Prostate gland (tissue), 2 donors: ENCODE measurements at regions not wholly inside any gene's neighbourhood (a gene's known extent, or its start where the extent isn't known, plus 50 kb on each side); places are given as distances from the start of the nearest gene placed in this dataset.

ENCODE experiments used
- DNase-seq: peaks from one replicate; pipeline ENCODE4 v3.0.0-alpha.2; 2019; ENCODE audit warnings: low spot score
- H3K27ac ChIP-seq, 2 donors: fragments of 200-600 bp; sonication (generic); 2 replicates each; pipeline ENCODE4 v1.5.1; 2017 to 2019
- H3K27me3 ChIP-seq: fragments of 200-600 bp; sonication (generic); replicated peaks from 2 replicates; pipeline ENCODE4 v1.5.1; 2019; ENCODE audit not compliant: insufficient read depth
- H3K36me3 ChIP-seq, 2 donors: fragments of 200-600 bp; sonication (generic); 1 replicate in 1 of 2; 2 replicates in 1 of 2; pipeline versions ENCODE4 v1.5.1 to v1.8.1; 2017 to 2019
- H3K4me1 ChIP-seq: fragments of 200-600 bp; sonication (generic); replicated peaks from 2 replicates; pipeline ENCODE4 v1.5.1; 2019
- H3K4me3 ChIP-seq, 2 donors: fragments of 200-600 bp; sonication (generic); 2 replicates each; pipeline ENCODE4 v1.5.1; 2017 to 2019
- H3K9me3 ChIP-seq: fragments of 200-600 bp; sonication (generic); 2 replicates; pipeline ENCODE4 v1.5.1; 2017
- POLR2A ChIP-seq: fragments of 450-650 bp; IDR thresholded peaks from one replicate; pipeline ENCODE4 v1.6.1; 2016; ENCODE audit warnings: antibody characterized with exemption, mild to moderate bottlenecking
- POLR2AphosphoS5 ChIP-seq: sonication (generic); formaldehyde crosslinking; IDR thresholded peaks from one replicate; pipeline ENCODE4 v1.6.1; 2017; ENCODE audit warnings: antibody characterized with exemption
- WGBS: methylation state at CpG from one replicate; pipeline ENCODE4 v1.1.5; 2018; 5-methylcytosine and 5-hydroxymethylcytosine counted together
- intact Hi-C: fragments of 100-400 bp; cut with DNase I; formaldehyde crosslinking; loops from one replicate; pipeline ENCODE4 v1.14.2; 2022
- TF ChIP-seq, protein P1 (sequence below), 4 experiments: fragments of 200-600 bp in 2 of 4; fragments of 450-650 bp in 2 of 4; sonication (generic) in 2 of 4; IDR thresholded peaks; 1 replicate in 3 of 4; 2 replicates in 1 of 4; pipeline ENCODE4 v1.5.1; 2016 to 2019; ENCODE audit warnings: antibody characterized with exemption in 4 of 4, mild to moderate bottlenecking in 2 of 4, moderate library complexity in 2 of 4

GRCh38 chr14:87113286-87113685 is 879.7 kb downstream of the GALC start:
- no peaks in the 10 kb centered on the region for H3K4me1 ChIP-seq
- DNase-seq, result no peak
- H3K36me3 ChIP-seq, result no peaks in the 10 kb centered on the region
- intact Hi-C loops, result no loop called here
- no peak overlapping the region for H3K27ac ChIP-seq
- H3K4me3 ChIP-seq, result no peak overlapping the region
- no peaks in the 10 kb centered on the region for H3K9me3 ChIP-seq
- no peaks in the 10 kb centered on the region for H3K27me3 ChIP-seq
- TF ChIP-seq POLR2A, result no peak
- TF ChIP-seq, protein P1, sequence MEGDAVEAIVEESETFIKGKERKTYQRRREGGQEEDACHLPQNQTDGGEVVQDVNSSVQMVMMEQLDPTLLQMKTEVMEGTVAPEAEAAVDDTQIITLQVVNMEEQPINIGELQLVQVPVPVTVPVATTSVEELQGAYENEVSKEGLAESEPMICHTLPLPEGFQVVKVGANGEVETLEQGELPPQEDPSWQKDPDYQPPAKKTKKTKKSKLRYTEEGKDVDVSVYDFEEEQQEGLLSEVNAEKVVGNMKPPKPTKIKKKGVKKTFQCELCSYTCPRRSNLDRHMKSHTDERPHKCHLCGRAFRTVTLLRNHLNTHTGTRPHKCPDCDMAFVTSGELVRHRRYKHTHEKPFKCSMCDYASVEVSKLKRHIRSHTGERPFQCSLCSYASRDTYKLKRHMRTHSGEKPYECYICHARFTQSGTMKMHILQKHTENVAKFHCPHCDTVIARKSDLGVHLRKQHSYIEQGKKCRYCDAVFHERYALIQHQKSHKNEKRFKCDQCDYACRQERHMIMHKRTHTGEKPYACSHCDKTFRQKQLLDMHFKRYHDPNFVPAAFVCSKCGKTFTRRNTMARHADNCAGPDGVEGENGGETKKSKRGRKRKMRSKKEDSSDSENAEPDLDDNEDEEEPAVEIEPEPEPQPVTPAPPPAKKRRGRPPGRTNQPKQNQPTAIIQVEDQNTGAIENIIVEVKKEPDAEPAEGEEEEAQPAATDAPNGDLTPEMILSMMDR (IDR thresholded peaks at IDR 0.05), result no peak
- TF ChIP-seq POLR2AphosphoS5, result no peak
- WGBS, result 85% methylated on average over 5 of the region's 5 CpGs

DNA sequence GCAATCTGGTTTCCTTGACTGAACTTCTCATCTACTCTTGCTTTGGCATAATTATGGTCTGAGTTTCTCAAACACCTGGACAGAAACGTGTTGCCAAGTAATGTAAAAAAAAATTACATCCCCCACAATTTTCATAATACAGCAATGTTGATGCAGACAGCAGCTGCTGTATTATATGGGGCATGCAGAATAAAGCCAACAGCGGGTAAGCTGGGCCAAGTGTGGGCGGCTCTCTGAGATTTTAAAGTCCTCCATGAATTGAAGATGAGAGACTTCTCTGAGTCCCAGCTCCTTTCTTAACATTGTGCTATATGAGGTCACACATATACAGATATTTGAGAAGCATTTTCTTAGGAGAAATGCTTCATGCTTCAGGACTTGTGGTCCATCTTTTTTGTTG is 881.2 kb downstream of the GALC start:
- H3K9me3 ChIP-seq, result no peaks in the 10 kb centered on the region
- H3K27ac ChIP-seq, result no peak overlapping the region
- H3K4me3 ChIP-seq, result no peak overlapping the region
- WGBS, result 67% methylated on average over 3 of the region's 3 CpGs
- intact Hi-C loops, result no loop called here
- no peak for DNase-seq
- no peaks in the 10 kb centered on the region for H3K27me3 ChIP-seq
- no peaks in the 10 kb centered on the region for H3K4me1 ChIP-seq
- no peaks in the 10 kb centered on the region for H3K36me3 ChIP-seq
- TF ChIP-seq POLR2AphosphoS5, result no peak
- TF ChIP-seq POLR2A, result no peak
- TF ChIP-seq, protein P1 (IDR thresholded peaks at IDR 0.05), result no peak

DNA sequence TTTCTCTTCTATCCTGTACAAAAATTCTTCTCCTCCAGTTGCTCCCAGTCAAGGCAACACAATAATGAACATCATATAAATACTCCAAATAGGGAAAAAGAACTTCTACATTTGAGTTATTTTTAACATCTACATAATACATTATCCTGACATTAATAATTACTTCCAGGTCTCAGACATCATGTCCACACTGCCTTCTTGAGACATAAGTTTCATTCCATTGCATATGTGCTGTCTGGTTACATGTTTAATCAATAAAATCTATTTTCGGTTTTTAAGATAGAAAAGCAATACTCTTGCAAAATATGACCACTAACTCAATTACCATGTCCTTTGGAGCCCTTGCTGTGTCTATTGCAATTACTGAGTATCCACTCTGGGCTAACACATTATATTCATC is 881.9 kb downstream of the GALC start:
- Histone ChIP-seq H3K4me1 (no peaks in the 10 kb centered on the region), H3K4me3 (no peak overlapping the region), H3K9me3 (no peaks in the 10 kb centered on the region), H3K27ac (no peak overlapping the region), H3K27me3 (no peaks in the 10 kb centered on the region), H3K36me3 (no peaks in the 10 kb centered on the region)
- TF ChIP-seq POLR2AphosphoS5 (no peak), POLR2A (no peak)
- TF ChIP-seq, protein P1 (IDR thresholded peaks at IDR 0.05), result no peak
- intact Hi-C loops, result no loop called here
- no peak for DNase-seq
- WGBS, result 97% methylated on average over 1 of the region's 1 CpG

- Histone ChIP-seq H3K36me3 (no peaks in the 10 kb centered on the region), H3K9me3 (no peaks in the 10 kb centered on the region), H3K27ac (no peak overlapping the region), H3K4me1 (no peaks in the 10 kb centered on the region), H3K27me3 (no peaks in the 10 kb centered on the region), H3K4me3 (no peak overlapping the region)
- TF ChIP-seq, protein P1 (IDR thresholded peaks at IDR 0.05), result no peak
- TF ChIP-seq POLR2AphosphoS5 (no peak), POLR2A (no peak)
- DNase-seq, result no peak
- WGBS, result 94% methylated on average over 3 of the region's 3 CpGs
- intact Hi-C loops, result no loop called here
Observed at GRCh38 chr14:87109271-87109670, 883.7 kb downstream of the GALC start.

DNA sequence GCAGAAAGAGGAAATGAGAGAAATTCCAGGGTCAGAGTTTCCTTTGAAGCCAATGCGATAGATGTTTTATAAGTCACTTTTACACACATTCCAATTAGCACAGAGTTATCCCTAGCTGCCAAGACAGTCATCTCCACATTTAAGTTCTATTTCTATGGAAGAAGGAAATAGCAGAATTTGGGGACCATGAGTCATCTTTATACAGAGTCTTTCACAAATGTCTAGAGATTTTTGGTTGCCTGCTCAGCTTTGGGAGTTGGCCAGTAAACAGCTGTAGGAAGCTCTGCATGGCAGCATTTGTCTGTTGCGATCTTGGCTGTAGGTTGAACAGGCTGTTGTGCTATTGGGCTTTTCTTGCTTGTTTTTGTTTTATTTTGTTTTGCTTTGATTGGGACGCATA is 884.3 kb downstream of the GALC start:
- Histone ChIP-seq H3K9me3 (no peaks in the 10 kb centered on the region), H3K27ac (no peak overlapping the region), H3K4me1 (no peaks in the 10 kb centered on the region), H3K36me3 (no peaks in the 10 kb centered on the region), H3K4me3 (no peak overlapping the region), H3K27me3 (no peaks in the 10 kb centered on the region)
- no peak for DNase-seq
- WGBS, result 76% methylated on average over 3 of the region's 3 CpGs
- intact Hi-C loops, result no loop called here
- TF ChIP-seq POLR2A, result no peak
- TF ChIP-seq, protein P1 (IDR thresholded peaks at IDR 0.05), result no peak
- no peak for TF ChIP-seq POLR2AphosphoS5
